SU-DHL-6 (cell line): ENCODE measurements at regions not wholly inside any gene's neighbourhood (a gene's known extent, or its start where the extent isn't known, plus 50 kb on each side); places are given as distances from the start of the nearest gene placed in this dataset.

Experiments used
- CTCF ChIP-seq: fragments of 200-600 bp; sonication (generic); IDR thresholded peaks from one replicate; pipeline ENCODE4 v1.5.1; 2017; ENCODE audit warnings: antibody characterized with exemption, mild to moderate bottlenecking, low read length, moderate library complexity; ENCODE audit not compliant: insufficient read depth, poor library complexity, severe bottlenecking
- EZH2phosphoT487 ChIP-seq: fragments of 200-600 bp; sonication (generic), shearing (Covaris generic); conservative IDR thresholded peaks from 2 replicates; pipeline ENCODE4 v1.6.1; 2018; ENCODE audit warnings: mild to moderate bottlenecking, antibody characterized with exemption, low read length, moderate library complexity, mixed read lengths

GRCh38 chr3:113063126-113063894, 72.5 kb downstream of the GTPBP8 start:
- TF ChIP-seq CTCF (no peak), EZH2phosphoT487 (no peak)
